IMR-90 (cell line): ENCODE measurements at regions not wholly inside any gene's neighbourhood (a gene's known extent, or its start where the extent isn't known, plus 50 kb on each side); places are given as distances from the start of the nearest gene placed in this dataset.

Experiments
- NFE2L2 ChIP-seq: fragments of 150-350 bp; IDR thresholded peaks from 2 replicates; pipeline ENCODE4 v1.6.1; 2016; ENCODE audit warnings: low read depth, mild to moderate bottlenecking, low read length
- POLR2A ChIP-seq: IDR thresholded peaks from 2 replicates; pipeline ENCODE4 v1.6.1; 2012; ENCODE audit warnings: mild to moderate bottlenecking, low read depth, low read length
- RAD21 ChIP-seq: IDR thresholded peaks from 2 replicates; pipeline ENCODE4 v1.6.1; 2012; ENCODE audit warnings: low read length, improper control_type of control experiment
- TF ChIP-seq, protein P1 (sequence below): conservative IDR thresholded peaks from 2 replicates; pipeline ENCODE4 v1.5.1; 2012; ENCODE audit warnings: mild to moderate bottlenecking, low read depth, low read length, improper control_type of control experiment

DNA sequence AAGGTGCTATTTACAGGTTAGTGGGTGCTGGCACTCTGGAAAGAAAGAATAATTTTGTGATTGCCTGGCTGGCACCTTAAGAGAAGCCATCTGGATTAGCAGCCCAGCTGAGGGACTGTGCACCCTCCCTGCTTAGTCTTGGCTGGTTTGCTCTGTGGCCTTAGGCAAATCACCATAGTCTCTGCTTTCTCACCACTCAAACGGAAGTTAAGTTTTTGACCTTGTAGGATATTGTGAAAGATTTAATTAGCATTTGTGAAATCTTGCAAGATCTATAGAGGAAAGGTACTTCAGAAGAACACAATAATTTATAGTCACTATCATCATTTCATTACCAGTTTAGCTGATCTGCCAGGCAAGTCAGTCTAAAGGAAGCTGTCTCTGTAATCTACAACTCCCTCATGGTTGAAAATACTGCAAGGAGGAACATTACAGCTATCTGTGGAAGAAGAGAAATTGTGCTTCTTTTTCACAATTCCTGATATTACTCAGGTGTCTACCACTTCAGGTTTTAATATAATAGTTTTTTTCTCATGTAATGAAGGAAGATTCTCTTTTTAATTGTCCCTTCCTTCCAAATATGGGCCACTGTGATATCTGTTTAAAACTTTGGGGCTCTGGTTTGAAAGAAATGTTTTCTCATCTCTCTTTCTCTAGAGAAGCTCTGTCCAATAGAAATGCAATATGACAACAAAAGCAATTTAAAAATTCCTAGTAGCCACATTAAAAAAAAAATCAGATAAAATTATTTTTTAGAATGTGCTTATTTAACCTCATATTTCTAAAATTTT lies 219.6 kb downstream of the PTEN start:
- TF ChIP-seq, protein P1, sequence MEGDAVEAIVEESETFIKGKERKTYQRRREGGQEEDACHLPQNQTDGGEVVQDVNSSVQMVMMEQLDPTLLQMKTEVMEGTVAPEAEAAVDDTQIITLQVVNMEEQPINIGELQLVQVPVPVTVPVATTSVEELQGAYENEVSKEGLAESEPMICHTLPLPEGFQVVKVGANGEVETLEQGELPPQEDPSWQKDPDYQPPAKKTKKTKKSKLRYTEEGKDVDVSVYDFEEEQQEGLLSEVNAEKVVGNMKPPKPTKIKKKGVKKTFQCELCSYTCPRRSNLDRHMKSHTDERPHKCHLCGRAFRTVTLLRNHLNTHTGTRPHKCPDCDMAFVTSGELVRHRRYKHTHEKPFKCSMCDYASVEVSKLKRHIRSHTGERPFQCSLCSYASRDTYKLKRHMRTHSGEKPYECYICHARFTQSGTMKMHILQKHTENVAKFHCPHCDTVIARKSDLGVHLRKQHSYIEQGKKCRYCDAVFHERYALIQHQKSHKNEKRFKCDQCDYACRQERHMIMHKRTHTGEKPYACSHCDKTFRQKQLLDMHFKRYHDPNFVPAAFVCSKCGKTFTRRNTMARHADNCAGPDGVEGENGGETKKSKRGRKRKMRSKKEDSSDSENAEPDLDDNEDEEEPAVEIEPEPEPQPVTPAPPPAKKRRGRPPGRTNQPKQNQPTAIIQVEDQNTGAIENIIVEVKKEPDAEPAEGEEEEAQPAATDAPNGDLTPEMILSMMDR = no peak
- no peak for TF ChIP-seq NFE2L2
- TF ChIP-seq POLR2A = no peak
- no peak for TF ChIP-seq RAD21
